MM.1S (cell line): ENCODE measurements at regions not wholly inside any gene's neighbourhood (a gene's known extent, or its start where the extent isn't known, plus 50 kb on each side); places are given as distances from the start of the nearest gene placed in this dataset.

ENCODE experiments used
- DNase-seq: peaks from one replicate; pipeline ENCODE4 v3.0.0-alpha.2; 2015
- H2AFZ ChIP-seq: fragments of 300-600 bp; sonication (generic); 2 replicates; pipeline ENCODE4 v1.6.0; 2016; ENCODE audit warnings: antibody characterized with exemption, low read length
- H3F3A ChIP-seq: fragments of 300-600 bp; sonication (generic); 2 replicates; pipeline ENCODE4 v1.6.1; 2016; ENCODE audit warnings: mild to moderate bottlenecking, antibody characterized with exemption, low read length, moderate library complexity, mixed read lengths; ENCODE audit not compliant: insufficient read depth
- H3K27ac ChIP-seq: fragments of 300-600 bp; sonication (generic); 2 replicates; pipeline ENCODE4 v1.5.1; 2016; ENCODE audit warnings: mild to moderate bottlenecking, low read length
- H3K27me3 ChIP-seq: fragments of 300-600 bp; sonication (generic); replicated peaks from 2 replicates; pipeline ENCODE4 v1.6.0; 2016; ENCODE audit warnings: low read length; ENCODE audit not compliant: insufficient read depth
- H3K36me3 ChIP-seq: fragments of 300-600 bp; sonication (generic); replicated peaks from 2 replicates; pipeline ENCODE4 v1.6.1; 2016; ENCODE audit warnings: mild to moderate bottlenecking, low read length, mixed read lengths; ENCODE audit not compliant: insufficient read depth
- H3K4me1 ChIP-seq: fragments of 300-600 bp; sonication (generic); 2 replicates; pipeline ENCODE4 v1.6.1; 2016; ENCODE audit warnings: low read length, mixed read lengths
- H3K4me2 ChIP-seq: fragments of 300-600 bp; sonication (generic); 2 replicates; pipeline ENCODE4 v1.6.0; 2016; ENCODE audit warnings: low read depth, low read length
- H3K4me3 ChIP-seq: fragments of 300-600 bp; sonication (generic); 2 replicates; pipeline ENCODE4 v1.5.1; 2016; ENCODE audit warnings: low read length, mixed read lengths
- H3K79me2 ChIP-seq: fragments of 300-600 bp; sonication (generic); 2 replicates; pipeline ENCODE4 v1.6.1; 2016; ENCODE audit warnings: mixed run types, low read length, mixed read lengths
- H3K9ac ChIP-seq: fragments of 300-600 bp; sonication (generic); 2 replicates; pipeline ENCODE4 v1.6.1; 2016; ENCODE audit warnings: low read length, mixed read lengths
- H3K9me2 ChIP-seq: fragments of 300-600 bp; sonication (generic); replicated peaks from 2 replicates; pipeline ENCODE4 v1.6.1; 2016; ENCODE audit warnings: mild to moderate bottlenecking, low read length, mixed read lengths; ENCODE audit not compliant: insufficient read depth
- H3K9me3 ChIP-seq: fragments of 300-600 bp; sonication (generic); replicated peaks from 2 replicates; pipeline ENCODE4 v1.6.1; 2016; ENCODE audit warnings: mild to moderate bottlenecking, low read length, mixed read lengths; ENCODE audit not compliant: insufficient read depth
- H4K20me1 ChIP-seq: fragments of 300-600 bp; sonication (generic); 2 replicates; pipeline ENCODE4 v1.6.1; 2016; ENCODE audit warnings: mild to moderate bottlenecking, low read length, moderate library complexity, mixed read lengths; ENCODE audit not compliant: insufficient read depth
- EZH2 ChIP-seq: fragments of 300-600 bp; sonication (generic); optimal IDR thresholded peaks from 2 replicates; pipeline ENCODE3; 2017; ENCODE audit warnings: low read depth, mild to moderate bottlenecking, antibody characterized with exemption, low read length, mixed read lengths
- EZH2phosphoT487 ChIP-seq: fragments of 300-600 bp; sonication (generic); IDR thresholded peaks from 2 replicates; pipeline ENCODE4 v1.6.1; 2018; ENCODE audit warnings: antibody characterized with exemption, low read length
- TF ChIP-seq, protein P1 (sequence below): fragments of 300-600 bp; sonication (generic); IDR thresholded peaks from 2 replicates; pipeline ENCODE4 v1.5.1; 2016; ENCODE audit warnings: antibody characterized with exemption, low read length, mixed read lengths

DNA sequence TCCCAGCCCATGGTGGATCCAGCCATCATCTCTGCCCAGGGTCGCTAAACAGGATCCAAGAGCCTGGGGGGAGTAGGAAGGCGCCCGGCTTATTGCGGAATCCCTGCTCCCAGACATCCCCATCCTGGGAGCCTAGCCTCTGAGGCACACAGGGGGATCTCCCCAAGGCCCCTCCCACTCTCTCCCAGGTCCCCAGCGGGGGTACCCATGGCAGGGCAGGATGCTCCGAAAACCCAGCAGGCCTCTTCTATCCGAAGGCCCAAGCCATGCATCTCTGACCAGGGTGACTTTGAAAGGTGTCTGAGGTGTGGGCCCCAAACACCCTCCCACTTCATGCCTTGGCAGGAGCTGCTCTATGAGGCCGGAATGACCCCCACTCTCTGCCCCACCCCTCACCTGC is 81.7 kb upstream of the RUFY1 start:
- TF ChIP-seq, protein P1, sequence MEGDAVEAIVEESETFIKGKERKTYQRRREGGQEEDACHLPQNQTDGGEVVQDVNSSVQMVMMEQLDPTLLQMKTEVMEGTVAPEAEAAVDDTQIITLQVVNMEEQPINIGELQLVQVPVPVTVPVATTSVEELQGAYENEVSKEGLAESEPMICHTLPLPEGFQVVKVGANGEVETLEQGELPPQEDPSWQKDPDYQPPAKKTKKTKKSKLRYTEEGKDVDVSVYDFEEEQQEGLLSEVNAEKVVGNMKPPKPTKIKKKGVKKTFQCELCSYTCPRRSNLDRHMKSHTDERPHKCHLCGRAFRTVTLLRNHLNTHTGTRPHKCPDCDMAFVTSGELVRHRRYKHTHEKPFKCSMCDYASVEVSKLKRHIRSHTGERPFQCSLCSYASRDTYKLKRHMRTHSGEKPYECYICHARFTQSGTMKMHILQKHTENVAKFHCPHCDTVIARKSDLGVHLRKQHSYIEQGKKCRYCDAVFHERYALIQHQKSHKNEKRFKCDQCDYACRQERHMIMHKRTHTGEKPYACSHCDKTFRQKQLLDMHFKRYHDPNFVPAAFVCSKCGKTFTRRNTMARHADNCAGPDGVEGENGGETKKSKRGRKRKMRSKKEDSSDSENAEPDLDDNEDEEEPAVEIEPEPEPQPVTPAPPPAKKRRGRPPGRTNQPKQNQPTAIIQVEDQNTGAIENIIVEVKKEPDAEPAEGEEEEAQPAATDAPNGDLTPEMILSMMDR = no peak
- TF ChIP-seq EZH2 (no peak), EZH2phosphoT487 (no peak)
- Histone ChIP-seq H3K27me3 (peaks cover 25% of the 10 kb centered on the region), H3K79me2 (no peaks in the 10 kb centered on the region), H4K20me1 (no peaks in the 10 kb centered on the region), H2AFZ (no peak overlapping the region), H3K4me1 (no peaks in the 10 kb centered on the region), H3K9me2 (no peaks in the 10 kb centered on the region; the same call in 1 of the 2 replicates), H3K4me3 (no peak overlapping the region), H3K36me3 (no peaks in the 10 kb centered on the region), H3K9ac (no peak overlapping the region), H3K4me2 (no peak overlapping the region), H3K9me3 (no peaks in the 10 kb centered on the region), H3K27ac (no peak overlapping the region), H3F3A (no peaks in the 10 kb centered on the region)
- no peak for DNase-seq

DNA sequence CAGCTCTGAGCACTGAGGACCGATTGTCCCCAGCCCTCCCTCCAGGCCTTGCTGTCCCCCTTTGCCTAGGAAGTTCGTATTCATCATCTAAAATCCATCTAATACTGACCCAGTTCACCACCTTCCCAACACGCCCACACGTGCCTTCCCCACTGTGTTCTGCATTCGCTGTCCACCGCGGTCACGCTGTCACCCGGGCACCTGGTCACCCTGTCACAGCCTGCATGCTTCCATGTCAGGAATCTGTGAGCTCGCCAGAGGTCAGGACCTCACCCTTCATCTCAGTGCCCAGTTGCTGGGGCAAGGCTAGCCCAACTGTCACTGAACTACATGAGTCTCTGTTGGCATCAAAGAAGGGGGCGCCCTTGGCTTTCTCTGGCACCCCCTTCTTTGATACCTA is 82.9 kb upstream of the RUFY1 start:
- Histone ChIP-seq H3K9ac (no peak overlapping the region), H3K9me2 (no peaks in the 10 kb centered on the region; the same call in 1 of the 2 replicates), H3K4me1 (no peaks in the 10 kb centered on the region), H3K27me3 (peaks cover 28% of the 10 kb centered on the region), H3K9me3 (no peaks in the 10 kb centered on the region), H3F3A (no peaks in the 10 kb centered on the region), H3K36me3 (no peaks in the 10 kb centered on the region), H3K27ac (no peak overlapping the region), H4K20me1 (no peaks in the 10 kb centered on the region), H2AFZ (no peak overlapping the region), H3K4me2 (no peak overlapping the region), H3K79me2 (no peaks in the 10 kb centered on the region), H3K4me3 (no peak overlapping the region)
- no peak for TF ChIP-seq EZH2phosphoT487
- TF ChIP-seq, protein P1 = no peak
- no peak for TF ChIP-seq EZH2
- DNase-seq = no peak

DNA sequence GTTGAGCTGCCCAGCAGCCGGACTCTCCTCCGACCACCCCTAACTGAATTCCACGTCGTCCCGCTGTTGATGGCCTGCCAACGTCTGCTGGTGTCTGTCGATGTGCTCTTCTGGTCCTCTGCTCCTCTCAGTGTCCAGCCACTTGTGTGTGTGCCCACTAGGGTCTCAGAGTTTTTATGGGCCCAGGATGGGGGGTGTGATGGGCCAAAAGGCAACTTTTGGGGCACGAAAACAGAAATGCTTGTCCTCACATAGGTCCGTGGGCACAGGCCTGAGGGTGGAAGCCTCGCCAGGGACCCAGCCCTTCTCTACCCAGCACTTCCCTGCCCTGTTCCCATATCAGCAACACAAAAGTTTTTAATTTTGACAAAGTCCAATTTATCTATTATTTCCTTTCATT is 85.7 kb upstream of the RUFY1 start:
- TF ChIP-seq EZH2 (no peak), EZH2phosphoT487 (no peak)
- TF ChIP-seq, protein P1 = no peak
- Histone ChIP-seq H3K36me3 (no peaks in the 10 kb centered on the region), H3K27me3 (peaks cover 21% of the 10 kb centered on the region), H3K9me3 (no peaks in the 10 kb centered on the region), H3K9me2 (no peaks in the 10 kb centered on the region; the same call in 1 of the 2 replicates), H3F3A (no peaks in the 10 kb centered on the region), H3K4me1 (no peaks in the 10 kb centered on the region), H3K4me3 (no peak overlapping the region), H2AFZ (no peak overlapping the region), H3K4me2 (no peak overlapping the region), H3K27ac (no peak overlapping the region), H4K20me1 (no peaks in the 10 kb centered on the region), H3K9ac (no peak overlapping the region), H3K79me2 (no peaks in the 10 kb centered on the region)
- DNase-seq = no peak
